HEK293 (cell line): ENCODE measurements at regions not wholly inside any gene's neighbourhood (a gene's known extent, or its start where the extent isn't known, plus 50 kb on each side); places are given as distances from the start of the nearest gene placed in this dataset.

Source experiments
- CTCF ChIA-PET: fragments of 350-600 bp; formaldehyde crosslinking; extraction: SDS; loops from one replicate; lab custom pipeline; 2021; ENCODE audit warnings: antibody characterized with exemption; lab: Yijun Ruan, JAX
- POLR2A ChIA-PET: fragments of 300-600 bp; formaldehyde crosslinking; extraction: SDS; loops from one replicate; lab custom pipeline; 2020; ENCODE audit warnings: antibody characterized with exemption, inconsistent platforms; lab: Yijun Ruan, JAX
- H3K27ac ChIP-seq: fragments of 200-500 bp; sonication (Bioruptor generic); 2 replicates; pipeline ENCODE4 v1.5.1; 2014; ENCODE audit warnings: low read depth, low read length, control low read depth, inconsistent platforms; ENCODE audit errors: extremely low read depth
- H3K36me3 ChIP-seq, 2 experiments: fragments of 200-500 bp in 1 of 2; sonication (Bioruptor generic) in 1 of 2; 1 replicate in 1 of 2; 2 replicates in 1 of 2; pipeline ENCODE4 v1.5.1; 2014 to 2017; ENCODE audit warnings: inconsistent platforms in 2 of 2, low read length in 2 of 2; ENCODE audit not compliant: control insufficient read depth in 2 of 2, insufficient read depth in 1 of 2
- H3K4me1 ChIP-seq: fragments of 200-500 bp; sonication (Bioruptor generic); 2 replicates; pipeline ENCODE4 v1.5.1; 2014; ENCODE audit warnings: mild to moderate bottlenecking, low read length, inconsistent platforms; ENCODE audit not compliant: control insufficient read depth, insufficient read depth
- H3K4me3 ChIP-seq: 2 replicates; pipeline ENCODE4 v1.5.1; 2011; ENCODE audit warnings: low read depth, mild to moderate bottlenecking, control low read depth, low read length, moderate library complexity
- H3K9me3 ChIP-seq: fragments of 200-500 bp; sonication (Bioruptor generic); 2 replicates; pipeline ENCODE4 v1.5.1; 2014; ENCODE audit warnings: low read depth, low read length, inconsistent platforms; ENCODE audit not compliant: control insufficient read depth, insufficient read depth
- EGR2 ChIP-seq: fragments of 450-650 bp; formaldehyde crosslinking; IDR thresholded peaks from 2 replicates; pipeline ENCODE4 v1.5.1; 2016; ENCODE audit warnings: low read depth, missing biosample characterization, missing genetic modification characterization
- FEZF1 ChIP-seq: fragments of 450-650 bp; formaldehyde crosslinking; IDR thresholded peaks from 2 replicates; pipeline ENCODE4 v1.5.1; 2016; ENCODE audit warnings: missing biosample characterization, missing genetic modification characterization
- GLIS1 ChIP-seq: fragments of 450-650 bp; formaldehyde crosslinking; IDR thresholded peaks from 2 replicates; pipeline ENCODE4 v1.5.1; 2016; ENCODE audit warnings: missing biosample characterization, missing genetic modification characterization
- KLF9 ChIP-seq: fragments of 450-650 bp; formaldehyde crosslinking; IDR thresholded peaks from 2 replicates; pipeline ENCODE4 v1.5.1; 2016; ENCODE audit warnings: missing biosample characterization, missing genetic modification characterization, low read depth
- ZBTB8A ChIP-seq: fragments of 450-650 bp; formaldehyde crosslinking; IDR thresholded peaks from 2 replicates; pipeline ENCODE4 v1.5.1; 2016; ENCODE audit warnings: missing biosample characterization, missing genetic modification characterization
- ZFHX2 ChIP-seq: fragments of 450-650 bp; formaldehyde crosslinking; conservative IDR thresholded peaks from 2 replicates; pipeline ENCODE4 v1.5.1; 2016; ENCODE audit warnings: missing biosample characterization, missing genetic modification characterization
- ZNF114 ChIP-seq: fragments of 450-650 bp; formaldehyde crosslinking; IDR thresholded peaks from 2 replicates; pipeline ENCODE4 v1.5.0; 2017; ENCODE audit warnings: missing biosample characterization, missing genetic modification characterization
- ZNF146 ChIP-seq: fragments of 450-650 bp; formaldehyde crosslinking; IDR thresholded peaks from 2 replicates; pipeline ENCODE4 v1.5.1; 2016; ENCODE audit warnings: missing biosample characterization, missing genetic modification characterization
- ZNF157 ChIP-seq: fragments of 450-650 bp; formaldehyde crosslinking; IDR thresholded peaks from 2 replicates; pipeline ENCODE4 v1.5.1; 2016; ENCODE audit warnings: missing biosample characterization, missing genetic modification characterization
- ZNF169 ChIP-seq: fragments of 450-650 bp; formaldehyde crosslinking; IDR thresholded peaks from 2 replicates; pipeline ENCODE4 v1.5.1; 2016; ENCODE audit warnings: missing biosample characterization, missing genetic modification characterization
- ZNF175 ChIP-seq: fragments of 450-650 bp; formaldehyde crosslinking; IDR thresholded peaks from 2 replicates; pipeline ENCODE4 v1.5.1; 2016; ENCODE audit warnings: missing biosample characterization, missing genetic modification characterization
- ZNF214 ChIP-seq: fragments of 450-650 bp; formaldehyde crosslinking; IDR thresholded peaks from 2 replicates; pipeline ENCODE4 v1.5.1; 2017; ENCODE audit warnings: missing biosample characterization, mild to moderate bottlenecking, missing genetic modification characterization, borderline replicate concordance
- ZNF223 ChIP-seq: fragments of 450-650 bp; formaldehyde crosslinking; IDR thresholded peaks from 2 replicates; pipeline ENCODE4 v1.5.1; 2016; ENCODE audit warnings: missing biosample characterization, missing genetic modification characterization
- ZNF24 ChIP-seq: fragments of 450-650 bp; formaldehyde crosslinking; IDR thresholded peaks from 2 replicates; pipeline ENCODE4 v1.5.1; 2016; ENCODE audit warnings: missing biosample characterization, missing genetic modification characterization
- ZNF266 ChIP-seq: fragments of 450-650 bp; formaldehyde crosslinking; IDR thresholded peaks from 2 replicates; pipeline ENCODE4 v1.5.1; 2016; ENCODE audit warnings: missing biosample characterization, missing genetic modification characterization, low read depth
- ZNF311 ChIP-seq: fragments of 450-650 bp; formaldehyde crosslinking; IDR thresholded peaks from 2 replicates; pipeline ENCODE4 v1.5.1; 2017; ENCODE audit warnings: missing biosample characterization, missing genetic modification characterization, borderline replicate concordance
- ZNF473 ChIP-seq: fragments of 450-650 bp; formaldehyde crosslinking; IDR thresholded peaks from 2 replicates; pipeline ENCODE4 v1.5.1; 2017; ENCODE audit warnings: missing biosample characterization, missing genetic modification characterization
- ZNF510 ChIP-seq: fragments of 450-650 bp; formaldehyde crosslinking; IDR thresholded peaks from 2 replicates; pipeline ENCODE4 v1.5.1; 2018; ENCODE audit warnings: mild to moderate bottlenecking, missing genetic modification characterization, missing biosample characterization; ENCODE audit not compliant: insufficient replicate concordance
- ZNF513 ChIP-seq: fragments of 450-650 bp; IDR thresholded peaks from 2 replicates; pipeline ENCODE4 v1.5.1; 2018; ENCODE audit warnings: missing biosample characterization, missing genetic modification characterization
- ZNF629 ChIP-seq: fragments of 450-650 bp; formaldehyde crosslinking; IDR thresholded peaks from 2 replicates; pipeline ENCODE4 v1.5.1; 2017; ENCODE audit warnings: missing biosample characterization, missing genetic modification characterization
- ZNF658 ChIP-seq: fragments of 450-650 bp; formaldehyde crosslinking; IDR thresholded peaks from 2 replicates; pipeline ENCODE4; 2016; ENCODE audit warnings: missing biosample characterization, missing genetic modification characterization
- ZNF670 ChIP-seq: fragments of 450-650 bp; formaldehyde crosslinking; IDR thresholded peaks from 2 replicates; pipeline ENCODE4 v1.5.1; 2016; ENCODE audit warnings: missing biosample characterization, missing genetic modification characterization, low read depth
- ZNF704 ChIP-seq: fragments of 450-650 bp; formaldehyde crosslinking; IDR thresholded peaks from 2 replicates; pipeline ENCODE4 v1.5.1; 2016; ENCODE audit warnings: missing biosample characterization, missing genetic modification characterization
- ZNF777 ChIP-seq: fragments of 450-650 bp; formaldehyde crosslinking; IDR thresholded peaks from 2 replicates; pipeline ENCODE4 v1.5.1; 2017; ENCODE audit warnings: missing biosample characterization, missing genetic modification characterization, borderline replicate concordance
- ZSCAN16 ChIP-seq: fragments of 450-650 bp; formaldehyde crosslinking; IDR thresholded peaks from 2 replicates; pipeline ENCODE4 v1.5.1; 2016; ENCODE audit warnings: missing biosample characterization, missing genetic modification characterization
- TF ChIP-seq, protein P1 (sequence below): fragments of 450-650 bp; formaldehyde crosslinking; IDR thresholded peaks from 2 replicates; pipeline ENCODE4 v1.5.1; 2017; ENCODE audit warnings: missing biosample characterization, missing genetic modification characterization
- TF ChIP-seq, protein P2 (sequence below): fragments of 450-650 bp; formaldehyde crosslinking; IDR thresholded peaks from 2 replicates; pipeline ENCODE4 v1.5.0; 2017; ENCODE audit warnings: missing biosample characterization, missing genetic modification characterization, borderline replicate concordance

DNA sequence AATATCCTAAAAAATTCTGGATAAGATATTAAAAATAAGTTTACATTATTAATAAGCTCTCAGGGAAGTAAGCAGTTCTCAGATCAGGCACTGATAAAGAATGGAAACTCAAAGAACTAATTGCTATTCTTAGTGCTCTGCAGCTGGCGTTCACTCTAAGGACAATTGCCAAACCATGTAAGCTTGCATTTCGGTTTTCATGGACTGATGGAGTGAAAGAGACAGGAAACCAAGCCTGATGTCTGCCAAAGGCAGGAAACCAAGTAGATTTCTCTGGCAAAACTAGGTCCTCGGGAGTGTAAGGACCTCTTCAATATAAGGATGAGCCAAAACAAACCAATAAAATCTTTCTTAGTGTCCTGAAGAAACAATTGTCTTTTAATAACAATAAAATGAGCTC, 355.2 kb downstream of the RAB38 start:
- Histone ChIP-seq H3K4me1 (no peaks in the 10 kb centered on the region), H3K27ac (no peak overlapping the region), H3K4me3 (no peak overlapping the region), H3K36me3 (no peaks in the 10 kb centered on the region)
- POLR2A ChIA-PET, result no interaction called here
- no peak for TF ChIP-seq ZNF311
- no peak for TF ChIP-seq ZNF777
- TF ChIP-seq ZNF175 (tag by site-specific recombination), result no peak
- TF ChIP-seq, protein P1, sequence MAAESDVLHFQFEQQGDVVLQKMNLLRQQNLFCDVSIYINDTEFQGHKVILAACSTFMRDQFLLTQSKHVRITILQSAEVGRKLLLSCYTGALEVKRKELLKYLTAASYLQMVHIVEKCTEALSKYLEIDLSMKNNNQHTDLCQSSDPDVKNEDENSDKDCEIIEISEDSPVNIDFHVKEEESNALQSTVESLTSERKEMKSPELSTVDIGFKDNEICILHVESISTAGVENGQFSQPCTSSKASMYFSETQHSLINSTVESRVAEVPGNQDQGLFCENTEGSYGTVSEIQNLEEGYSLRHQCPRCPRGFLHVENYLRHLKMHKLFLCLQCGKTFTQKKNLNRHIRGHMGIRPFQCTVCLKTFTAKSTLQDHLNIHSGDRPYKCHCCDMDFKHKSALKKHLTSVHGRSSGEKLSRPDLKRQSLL (tag by site-specific recombination), result no peak
- no peak for TF ChIP-seq ZNF24 (tag by site-specific recombination)
- TF ChIP-seq, all 188 proteins: peak for 0
- no peaks in the 10 kb centered on the region for H3K9me3 ChIP-seq
- CTCF ChIA-PET, result interaction anchor here (1.1 kb wide), 1 partner anchor 468 kb away, joined by 4 read pairs; no protein-coding TSS in a partner anchor

- TF ChIP-seq ZNF513, result no peak
- TF ChIP-seq ZBTB8A (tag by site-specific recombination), result no peak
- TF ChIP-seq ZNF510 (tag by site-specific recombination), result no peak
- TF ChIP-seq ZNF704 (tag by site-specific recombination), result no peak
- no peak for TF ChIP-seq ZNF169 (tag by site-specific recombination)
- TF ChIP-seq ZNF629 (tag by site-specific recombination), result no peak
- TF ChIP-seq GLIS1 (tag by site-specific recombination), result no peak
- TF ChIP-seq ZNF146, result no peak
- TF ChIP-seq EGR2, result no peak
- no peak for TF ChIP-seq ZNF658 (tag by site-specific recombination)
- no peak for TF ChIP-seq ZNF114
- Histone ChIP-seq H3K36me3 (no peaks in the 10 kb centered on the region), H3K4me3 (no peak overlapping the region), H3K9me3 (no peaks in the 10 kb centered on the region), H3K27ac (no peak overlapping the region), H3K4me1 (no peaks in the 10 kb centered on the region)
- ChIA-PET POLR2A (no interaction called here), CTCF (no interaction called here)
These were observed 356.1 kb downstream of the RAB38 start for GRCh38 chr11:87819151-87819550.

DNA sequence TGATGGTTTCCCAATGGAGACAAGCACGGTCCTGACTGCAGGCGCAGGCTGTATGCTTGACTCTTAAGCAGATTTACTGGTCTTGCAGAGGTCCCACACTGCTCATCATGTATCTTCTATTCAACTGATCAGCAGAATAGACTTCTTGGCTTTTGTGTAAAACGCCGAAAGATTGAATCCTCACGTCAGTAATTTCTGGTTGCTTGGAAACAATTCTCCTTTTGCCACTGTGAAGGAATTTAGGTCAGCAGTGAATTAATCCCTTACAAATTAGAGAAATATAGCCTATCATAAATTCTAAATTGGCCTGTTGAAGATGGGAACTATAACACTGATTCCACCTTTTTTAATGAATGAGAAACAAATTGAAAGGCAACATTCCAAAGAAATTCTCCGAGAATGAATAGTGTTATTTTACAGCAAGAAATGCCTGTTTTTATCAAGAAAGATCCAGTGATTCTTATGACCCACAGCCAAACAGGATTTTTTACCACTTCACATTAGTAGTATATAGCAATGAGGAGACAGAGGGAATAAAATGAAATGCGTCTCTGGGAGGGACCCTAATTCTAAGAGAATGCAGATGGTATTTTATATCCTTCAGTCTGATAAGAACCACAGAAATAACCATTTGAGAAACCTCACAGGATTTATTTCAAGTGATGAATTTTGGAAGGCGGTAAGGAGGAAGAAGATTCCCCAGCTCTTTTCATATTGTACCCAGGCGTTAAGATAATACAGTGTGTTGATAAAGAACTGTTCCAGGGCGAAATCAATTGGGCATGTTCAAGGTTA, 362.5 kb downstream of the RAB38 start:
- POLR2A ChIA-PET, result no interaction called here
- CTCF ChIA-PET, result no interaction called here
- no peak for TF ChIP-seq ZNF223 (tag by site-specific recombination)
- no peak for TF ChIP-seq ZNF266 (tag by site-specific recombination)
- TF ChIP-seq ZNF670 (tag by site-specific recombination), result no peak
- TF ChIP-seq FEZF1 (tag by site-specific recombination), result no peak
- TF ChIP-seq, protein P2, sequence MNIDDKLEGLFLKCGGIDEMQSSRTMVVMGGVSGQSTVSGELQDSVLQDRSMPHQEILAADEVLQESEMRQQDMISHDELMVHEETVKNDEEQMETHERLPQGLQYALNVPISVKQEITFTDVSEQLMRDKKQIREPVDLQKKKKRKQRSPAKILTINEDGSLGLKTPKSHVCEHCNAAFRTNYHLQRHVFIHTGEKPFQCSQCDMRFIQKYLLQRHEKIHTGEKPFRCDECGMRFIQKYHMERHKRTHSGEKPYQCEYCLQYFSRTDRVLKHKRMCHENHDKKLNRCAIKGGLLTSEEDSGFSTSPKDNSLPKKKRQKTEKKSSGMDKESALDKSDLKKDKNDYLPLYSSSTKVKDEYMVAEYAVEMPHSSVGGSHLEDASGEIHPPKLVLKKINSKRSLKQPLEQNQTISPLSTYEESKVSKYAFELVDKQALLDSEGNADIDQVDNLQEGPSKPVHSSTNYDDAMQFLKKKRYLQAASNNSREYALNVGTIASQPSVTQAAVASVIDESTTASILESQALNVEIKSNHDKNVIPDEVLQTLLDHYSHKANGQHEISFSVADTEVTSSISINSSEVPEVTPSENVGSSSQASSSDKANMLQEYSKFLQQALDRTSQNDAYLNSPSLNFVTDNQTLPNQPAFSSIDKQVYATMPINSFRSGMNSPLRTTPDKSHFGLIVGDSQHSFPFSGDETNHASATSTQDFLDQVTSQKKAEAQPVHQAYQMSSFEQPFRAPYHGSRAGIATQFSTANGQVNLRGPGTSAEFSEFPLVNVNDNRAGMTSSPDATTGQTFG, result no peak
- no peak for TF ChIP-seq ZNF214 (tag by site-specific recombination)
- no peak for TF ChIP-seq ZSCAN16 (tag by site-specific recombination)
- no peak for TF ChIP-seq ZFHX2 (tag by site-specific recombination)
- TF ChIP-seq ZNF157, result no peak
- no peak for TF ChIP-seq KLF9 (tag by site-specific recombination)
- no peak for TF ChIP-seq ZNF473

More for the DNA sequence above, 362.5 kb downstream of the RAB38 start:
- H3K27ac ChIP-seq, result no peak overlapping the region
- no peaks in the 10 kb centered on the region for H3K9me3 ChIP-seq
- no peaks in the 10 kb centered on the region for H3K4me1 ChIP-seq
- no peak overlapping the region for H3K4me3 ChIP-seq
- H3K36me3 ChIP-seq, result no peaks in the 10 kb centered on the region
